ENCODE measurements at regions not wholly inside any gene's neighbourhood (a gene's known extent, or its start where the extent isn't known, plus 50 kb on each side); places are given as distances from the start of the nearest gene placed in this dataset.

DNA sequence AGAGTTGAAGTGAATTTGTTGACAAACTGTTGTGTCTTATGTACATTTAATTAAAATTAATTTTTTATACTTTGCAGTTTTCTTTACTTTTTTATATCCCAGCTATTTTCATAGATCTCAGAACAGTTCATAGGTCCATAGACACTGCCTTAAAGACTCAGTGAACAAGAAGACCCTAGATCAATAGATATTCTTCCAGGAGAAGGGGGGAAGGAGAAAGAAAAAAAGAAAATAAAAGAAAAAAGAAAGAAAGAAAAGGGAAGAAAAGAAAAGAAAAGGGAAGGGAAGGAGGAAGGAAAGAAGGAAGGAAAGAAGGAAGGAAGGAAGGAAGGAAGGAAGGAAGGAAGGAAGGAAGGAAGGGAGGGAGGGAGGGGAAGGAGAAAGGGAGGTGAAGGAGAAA lies 130.8 kb downstream of the MAFB start:
- Histone ChIP-seq H3K9me3 (peaks cover 0 to 14% (median 0%) of the 10 kb centered on the region in 4 donors), H3K27ac (no peak overlapping the region), H3K4me1 (peaks cover 0 to 1% (median 0%) of the 10 kb centered on the region in 4 donors), H3K27me3 (no peaks in the 10 kb centered on the region), H3K36me3 (no peaks in the 10 kb centered on the region), H3K4me3 (no peak overlapping the region)
- no peak for DNase-seq (ENCODE audit: low spot score in 2 of 2)
- TF ChIP-seq, protein P1, sequence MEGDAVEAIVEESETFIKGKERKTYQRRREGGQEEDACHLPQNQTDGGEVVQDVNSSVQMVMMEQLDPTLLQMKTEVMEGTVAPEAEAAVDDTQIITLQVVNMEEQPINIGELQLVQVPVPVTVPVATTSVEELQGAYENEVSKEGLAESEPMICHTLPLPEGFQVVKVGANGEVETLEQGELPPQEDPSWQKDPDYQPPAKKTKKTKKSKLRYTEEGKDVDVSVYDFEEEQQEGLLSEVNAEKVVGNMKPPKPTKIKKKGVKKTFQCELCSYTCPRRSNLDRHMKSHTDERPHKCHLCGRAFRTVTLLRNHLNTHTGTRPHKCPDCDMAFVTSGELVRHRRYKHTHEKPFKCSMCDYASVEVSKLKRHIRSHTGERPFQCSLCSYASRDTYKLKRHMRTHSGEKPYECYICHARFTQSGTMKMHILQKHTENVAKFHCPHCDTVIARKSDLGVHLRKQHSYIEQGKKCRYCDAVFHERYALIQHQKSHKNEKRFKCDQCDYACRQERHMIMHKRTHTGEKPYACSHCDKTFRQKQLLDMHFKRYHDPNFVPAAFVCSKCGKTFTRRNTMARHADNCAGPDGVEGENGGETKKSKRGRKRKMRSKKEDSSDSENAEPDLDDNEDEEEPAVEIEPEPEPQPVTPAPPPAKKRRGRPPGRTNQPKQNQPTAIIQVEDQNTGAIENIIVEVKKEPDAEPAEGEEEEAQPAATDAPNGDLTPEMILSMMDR (IDR thresholded peaks at IDR 0.05): no peak
- TF ChIP-seq EP300 (IDR thresholded peaks at IDR 0.05) (no peak), POLR2A (IDR thresholded peaks at IDR 0.05) (no peak)

DNA sequence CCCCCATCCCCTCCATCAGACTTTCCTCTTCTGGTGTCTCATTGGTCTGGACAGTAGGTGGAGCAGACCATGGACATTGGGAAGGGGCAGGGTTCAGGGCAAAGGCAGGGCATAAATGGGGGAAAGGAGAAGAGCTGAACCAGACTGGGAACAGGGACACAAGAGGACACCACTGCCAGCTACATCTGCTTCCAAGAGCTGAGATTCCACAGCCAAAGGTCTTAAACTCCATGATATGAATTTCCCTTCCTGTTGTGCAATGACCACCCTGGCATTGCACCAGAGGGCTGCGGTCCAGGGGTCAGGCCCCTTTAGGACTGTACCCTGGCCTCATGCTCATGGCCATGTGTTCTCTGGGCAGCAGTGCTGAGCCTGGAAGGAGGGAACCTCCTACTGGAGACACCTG lies 137.9 kb downstream of the MAFB start:
- peak in 1 of 2 donors; percentile 48 for DNase-seq (ENCODE audit: low spot score in 2 of 2)
- Histone ChIP-seq H3K27me3 (no peaks in the 10 kb centered on the region), H3K36me3 (no peaks in the 10 kb centered on the region), H3K27ac (no peak overlapping the region), H3K4me1 (no peaks in the 10 kb centered on the region), H3K4me3 (no peak overlapping the region), H3K9me3 (peaks cover 0 to 14% (median 0%) of the 10 kb centered on the region in 4 donors)
- 64 to 67% methylated on average over 1 of the region's 1 CpG for WGBS, 2 donors
- peak in 1 of 2 donors; percentile 55 for TF ChIP-seq EP300 (IDR thresholded peaks at IDR 0.05)
- no peak for TF ChIP-seq POLR2A (IDR thresholded peaks at IDR 0.05)
- TF ChIP-seq, protein P1 (IDR thresholded peaks at IDR 0.05): no peak

GRCh38 chr20:40547483-40548091 lies 141.4 kb downstream of the MAFB start:
- Histone ChIP-seq H3K27ac (no peak overlapping the region), H3K4me1 (no peaks in the 10 kb centered on the region), H3K36me3 (no peaks in the 10 kb centered on the region), H3K4me3 (no peak overlapping the region), H3K27me3 (no peaks in the 10 kb centered on the region), H3K9me3 (no peaks in the 10 kb centered on the region)
- TF ChIP-seq, protein P1 (IDR thresholded peaks at IDR 0.05): no peak
- TF ChIP-seq POLR2A (IDR thresholded peaks at IDR 0.05) (no peak), EP300 (IDR thresholded peaks at IDR 0.05) (no peak)
- 36 to 41% methylated on average over 2 of the region's 2 CpGs for WGBS, 2 donors
- DNase-seq (ENCODE audit: low spot score in 2 of 2): no peak

- DNase-seq (ENCODE audit: low spot score in 2 of 2): no peak
- 83 to 94% methylated on average over 2 of the region's 2 CpGs for WGBS, 2 donors
Measured at GRCh38 chr20:40545478-40545877, 143.6 kb downstream of the MAFB start.

GRCh38 chr20:40542065-40542464 lies 147.0 kb downstream of the MAFB start:
- TF ChIP-seq, protein P1 (IDR thresholded peaks at IDR 0.05): no peak
- TF ChIP-seq EP300 (IDR thresholded peaks at IDR 0.05) (no peak), POLR2A (IDR thresholded peaks at IDR 0.05) (no peak)
- Histone ChIP-seq H3K9me3 (no peaks in the 10 kb centered on the region), H3K36me3 (no peaks in the 10 kb centered on the region), H3K27me3 (no peaks in the 10 kb centered on the region), H3K4me1 (no peaks in the 10 kb centered on the region), H3K27ac (no peak overlapping the region), H3K4me3 (no peak overlapping the region)
- WGBS, 2 donors: 43 to 59% methylated on average over 2 of the region's 2 CpGs
- DNase-seq (ENCODE audit: low spot score in 2 of 2): no peak

More at GRCh38 chr20:40545478-40545877, 143.6 kb downstream of the MAFB start:
- Histone ChIP-seq H3K4me3 (no peak overlapping the region), H3K27me3 (no peaks in the 10 kb centered on the region), H3K4me1 (no peaks in the 10 kb centered on the region), H3K36me3 (no peaks in the 10 kb centered on the region), H3K27ac (no peak overlapping the region), H3K9me3 (no peaks in the 10 kb centered on the region)
- TF ChIP-seq EP300 (IDR thresholded peaks at IDR 0.05) (no peak), POLR2A (IDR thresholded peaks at IDR 0.05) (no peak)
- TF ChIP-seq, protein P1 (IDR thresholded peaks at IDR 0.05): no peak

Data from tibial nerve (tissue), 4 donors.